Psoas muscle (tissue), 7 donors: ENCODE measurements at regions not wholly inside any gene's neighbourhood (a gene's known extent, or its start where the extent isn't known, plus 50 kb on each side); places are given as distances from the start of the nearest gene placed in this dataset.

Source experiments
- ATAC-seq, 4 donors: fragments of 200-7000 bp; cut with Tn5 transposase; one replicate each; pipeline ENCODE4 v1.9.1; 2020; ENCODE audit warnings: moderate library complexity in 3 of 4, mild to moderate bottlenecking in 2 of 4
- DNase-seq, 2 donors: peaks; one replicate each; pipeline ENCODE4 v3.0.0-alpha.2; 2020
- H3K27ac ChIP-seq: fragments of 200-600 bp; one replicate; pipeline ENCODE4 v1.8.0; 2022
- H3K27me3 ChIP-seq, 3 donors: fragments of 200-600 bp in 1 of 3; one replicate each; pipeline versions ENCODE4 v1.6.1 to v1.8.0; 2013 to 2022; ENCODE audit warnings: low read length in 2 of 3, mild to moderate bottlenecking in 2 of 3, moderate library complexity in 1 of 3; ENCODE audit not compliant: insufficient read depth in 3 of 3
- H3K36me3 ChIP-seq, 2 donors: fragments of 200-600 bp in 1 of 2; one replicate each; pipeline versions ENCODE4 v1.6.1 to v1.8.0; 2013 to 2022; ENCODE audit warnings: low read depth in 1 of 2, mild to moderate bottlenecking in 1 of 2, moderate library complexity in 1 of 2; ENCODE audit not compliant: insufficient read depth in 1 of 2
- H3K4me1 ChIP-seq: fragments of 200-600 bp; one replicate; pipeline ENCODE4 v1.8.0; 2022
- H3K4me3 ChIP-seq: fragments of 200-600 bp; one replicate; pipeline ENCODE4 v1.8.0; 2022; ENCODE audit warnings: mild to moderate bottlenecking
- H3K9me3 ChIP-seq: fragments of 200-600 bp; one replicate; pipeline ENCODE4 v1.8.0; 2022
- CTCF ChIP-seq: fragments of 200-600 bp; IDR thresholded peaks from one replicate; pipeline ENCODE4 v1.8.0; 2022; ENCODE audit warnings: antibody characterized with exemption
- WGBS, 3 donors: extraction: QIAGEN DNeasy Blood & Tissue Kit; methylation state at CpG; one replicate each; pipeline versions ENCODE4 v1.1.6 to v1.1.7; 2013; 5-methylcytosine and 5-hydroxymethylcytosine counted together
- intact Hi-C, 2 donors: fragments of 100-400 bp; cut with DNase I; formaldehyde crosslinking; loops; one replicate each; pipeline versions ENCODE4 v1.11.0 to v1.14.2; 2022
- donor health status: healthy with polysubstance abuse.
- donor health status: DM: no; HTN: no; CAD: no; lungs with moderate emphysema.
- donor health status: Bipolar disorder and iron deficiency.
- donor health status: healthy.
- donor health status: DM: yes; HTN: yes; CAD: no.
- donor health status: DM: no; HTN: no; CAD: no.
- donor health status: DM: yes; HTN: yes; CAD: no.

DNA sequence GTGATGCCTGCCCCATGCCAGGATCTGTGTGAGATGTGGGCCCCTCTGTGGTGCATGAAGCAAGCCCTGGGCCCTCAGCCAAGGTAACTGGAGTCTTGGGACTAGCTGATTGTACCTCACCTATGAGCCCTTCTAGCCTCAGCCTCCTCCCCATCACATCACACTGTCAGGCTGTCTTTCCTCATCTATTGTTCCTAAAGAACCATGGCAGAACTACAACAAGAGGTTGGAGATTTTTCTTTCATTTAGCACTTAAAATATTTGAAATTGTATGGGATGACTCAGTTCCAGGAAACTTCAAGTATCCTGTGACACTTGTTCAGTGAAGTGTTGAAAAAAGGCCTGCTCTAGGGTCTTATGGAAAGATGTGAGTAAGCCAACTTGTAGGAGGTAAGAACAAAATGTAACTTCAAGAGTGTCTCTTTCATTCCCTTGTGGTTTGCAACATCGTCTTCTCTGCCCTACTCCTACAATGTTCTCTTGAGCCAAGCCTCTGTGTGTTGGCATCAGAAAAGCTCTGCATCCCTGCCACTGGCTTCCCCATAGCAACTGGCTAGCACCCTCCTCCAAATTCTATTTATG lies 58.7 kb upstream of the TIPARP start:
- Histone ChIP-seq H3K27me3 (no peaks in the 10 kb centered on the region), H3K27ac (no peak overlapping the region), H3K9me3 (no peaks in the 10 kb centered on the region), H3K4me1 (peaks cover 3% of the 10 kb centered on the region), H3K4me3 (no peak overlapping the region), H3K36me3 (no peaks in the 10 kb centered on the region)
- intact Hi-C loops, result no loop called here
- WGBS, 3 donors, result 12 to 28% (median 19%) methylated on average over 1 of the region's 1 CpG
- TF ChIP-seq CTCF, result no peak
- DNase-seq (no peak), ATAC-seq (peak in 2 of 4 donors; percentile 22 to 38)

- Histone ChIP-seq H3K36me3 (no peaks in the 10 kb centered on the region), H3K27me3 (no peaks in the 10 kb centered on the region), H3K27ac (no peak overlapping the region), H3K9me3 (no peaks in the 10 kb centered on the region), H3K4me3 (no peak overlapping the region), H3K4me1 (no peaks in the 10 kb centered on the region)
- intact Hi-C loops, result no loop called here
- WGBS, 3 donors, result 82 to 93% (median 85%) methylated on average over 1 of the region's 1 CpG
- no peak for ATAC-seq
- TF ChIP-seq CTCF, result no peak
- no peak for DNase-seq
These were observed 59.5 kb upstream of the TIPARP start for GRCh38 chr3:156614642-156615511.

DNA sequence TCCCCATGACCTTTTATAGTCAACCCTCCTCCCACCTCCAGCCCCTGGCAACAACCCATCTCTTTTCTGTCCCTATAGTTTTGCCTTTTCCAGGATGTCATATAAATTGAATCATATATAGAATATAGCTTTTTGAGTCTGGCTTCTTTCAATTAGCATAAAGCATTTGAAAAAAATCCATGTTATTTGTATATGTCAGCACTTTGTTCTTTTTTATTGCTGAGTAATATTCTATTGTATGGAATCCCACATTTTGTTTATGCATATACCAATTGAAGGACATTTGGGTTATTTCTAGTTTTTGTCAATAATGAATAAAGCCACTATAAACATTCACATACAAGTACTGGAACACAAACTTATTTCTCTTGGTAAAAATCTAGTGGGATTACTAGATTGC lies 58.0 kb upstream of the SSR3 start:
- no peak for ATAC-seq
- intact Hi-C loops, result no loop called here
- no peak for TF ChIP-seq CTCF

DNA sequence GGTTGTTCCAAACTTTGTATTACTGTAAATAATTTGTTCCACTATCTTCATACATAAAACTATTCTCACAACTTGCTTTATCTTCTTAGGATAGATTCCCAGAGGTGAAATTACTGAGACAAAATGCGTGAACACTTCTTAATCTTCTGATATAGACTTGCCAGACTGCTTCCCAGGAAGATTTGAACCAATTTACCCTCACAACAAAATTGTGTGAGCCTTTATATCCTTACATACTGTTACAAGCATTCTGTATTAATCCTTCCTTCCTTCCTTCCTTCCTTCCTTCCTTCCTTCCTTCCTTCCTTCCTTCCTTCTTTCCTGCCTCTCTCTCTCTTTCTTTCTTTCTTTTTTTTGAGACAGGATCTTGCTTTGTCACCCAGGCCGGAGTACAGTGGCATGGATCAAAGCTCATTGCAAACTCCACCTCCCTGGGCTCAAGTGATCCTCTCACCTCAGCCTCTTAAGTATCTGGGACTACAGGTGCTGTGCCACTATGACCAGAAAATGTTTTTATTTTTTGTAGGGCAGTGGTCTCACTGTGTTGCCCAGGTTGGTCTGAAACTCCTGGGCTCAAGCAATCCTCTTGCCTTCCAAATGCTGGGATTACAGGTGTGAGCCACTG lies 57.1 kb upstream of the SSR3 start:
- no peaks in the 10 kb centered on the region for H3K27me3 ChIP-seq
- no peaks in the 10 kb centered on the region for H3K36me3 ChIP-seq
- intact Hi-C loops, result no loop called here
- ATAC-seq, result no peak
- DNase-seq, result no peak
- H3K9me3 ChIP-seq, result no peaks in the 10 kb centered on the region
- 82 to 85% (median 84%) methylated on average over 2 of the region's 2 CpGs for WGBS, 3 donors
- H3K4me1 ChIP-seq, result no peaks in the 10 kb centered on the region
- no peak overlapping the region for H3K27ac ChIP-seq
- no peak for TF ChIP-seq CTCF
- no peak overlapping the region for H3K4me3 ChIP-seq

More for the DNA sequence above, 58.0 kb upstream of the SSR3 start:
- Histone ChIP-seq H3K27ac (no peak overlapping the region), H3K9me3 (no peaks in the 10 kb centered on the region), H3K36me3 (no peaks in the 10 kb centered on the region), H3K4me3 (no peak overlapping the region), H3K4me1 (no peaks in the 10 kb centered on the region), H3K27me3 (no peaks in the 10 kb centered on the region)
- no peak for DNase-seq
